Epithelial cell of prostate (primary cell): ENCODE measurements at regions not wholly inside any gene's neighbourhood (a gene's known extent, or its start where the extent isn't known, plus 50 kb on each side); places are given as distances from the start of the nearest gene placed in this dataset.
A peak's percentile ranks its signal among the peaks of the same experiment; 100 is the strongest.
"Not testable (repeated sequence)": the region's sequence is repeated elsewhere in the genome, so short reads cannot be mapped to it uniquely, and the experiment has no call there.

Source experiments
- DNase-seq: peaks from one replicate; pipeline ENCODE4 v3.0.0-alpha.2; 2011; ENCODE audit warnings: low read depth, low spot score
- H3K27ac ChIP-seq: fragments of 450-650 bp; 2 replicates; pipeline ENCODE4 v1.5.1; 2017; ENCODE audit warnings: mild to moderate bottlenecking

- H3K27ac ChIP-seq, result no peak overlapping the region
- DNase-seq, result no peak
Observed at GRCh38 chr11:37881741-37882140, 1283.7 kb upstream of the RAG2 start.

- no peak overlapping the region for H3K27ac ChIP-seq
- no peak for DNase-seq
Observed at GRCh38 chr11:37861671-37862070, 1263.6 kb upstream of the RAG2 start.

- DNase-seq, H3K27ac ChIP-seq: not testable (repeated sequence)
Observed at GRCh38 chr11:37858806-37859537, 1260.9 kb upstream of the RAG2 start.

- DNase-seq, result no peak
- no peak overlapping the region for H3K27ac ChIP-seq
Observed at GRCh38 chr11:37858398-37858797, 1260.4 kb upstream of the RAG2 start.

DNA sequence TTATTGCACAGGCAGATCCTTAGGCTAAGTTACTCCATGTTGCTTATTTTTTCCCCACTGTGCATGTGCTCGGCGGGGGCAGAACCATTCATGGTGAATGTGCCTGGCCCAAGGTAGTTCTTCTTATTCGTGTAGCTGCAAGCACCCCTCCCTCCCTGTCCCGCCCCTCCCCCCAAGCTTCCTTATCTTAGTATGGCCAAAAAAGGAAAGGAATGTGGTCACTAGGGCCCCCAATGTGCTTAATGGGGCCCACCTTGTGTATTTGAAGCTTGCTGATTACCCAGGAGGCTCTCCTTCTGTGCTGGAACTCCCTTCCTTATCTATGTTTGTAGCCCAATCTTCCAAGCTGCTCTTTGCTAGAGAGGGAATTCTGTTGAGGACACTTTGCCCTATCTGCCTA is 1259.7 kb upstream of the RAG2 start:
- no peak overlapping the region for H3K27ac ChIP-seq
- no peak for DNase-seq

- no peak for DNase-seq
- H3K27ac ChIP-seq, result no peak overlapping the region
Observed at GRCh38 chr11:37849706-37850105, 1251.7 kb upstream of the RAG2 start.

- DNase-seq, result no peak
- H3K27ac ChIP-seq, result no peak overlapping the region
Observed at GRCh38 chr11:37843603-37844002, 1245.6 kb upstream of the RAG2 start.

- DNase-seq, result no peak
- no peak overlapping the region for H3K27ac ChIP-seq
Observed at GRCh38 chr11:37841016-37841415, 1243.0 kb upstream of the RAG2 start.

- DNase-seq, H3K27ac ChIP-seq: not testable (repeated sequence)
Observed at GRCh38 chr11:37840345-37840744, 1242.3 kb upstream of the RAG2 start.

DNA sequence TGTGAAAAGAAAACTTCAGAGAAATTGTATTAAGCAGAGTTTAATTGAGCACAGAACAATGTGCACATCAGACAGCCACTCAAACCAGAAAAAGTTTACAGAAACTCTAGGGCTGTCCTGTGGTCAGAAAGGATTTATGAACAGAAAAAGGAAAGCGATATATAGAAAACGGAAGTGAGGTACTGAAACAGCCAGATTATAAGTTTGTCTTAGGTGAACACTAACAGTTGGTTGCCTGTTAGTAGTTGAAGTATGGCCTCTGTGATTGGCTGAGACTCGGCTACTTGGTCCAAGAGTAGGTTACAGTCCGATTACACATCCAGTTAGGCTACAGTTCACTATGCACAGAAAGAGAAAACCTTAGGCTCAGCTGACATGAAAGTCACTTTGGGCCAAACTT is 1232.5 kb upstream of the RAG2 start:
- no peak overlapping the region for H3K27ac ChIP-seq
- DNase-seq, result no peak

- DNase-seq, result no peak
- no peak overlapping the region for H3K27ac ChIP-seq
Observed at GRCh38 chr11:37817727-37818270, 1219.8 kb upstream of the RAG2 start.

GRCh38 chr11:37812281-37812880 is 1214.3 kb upstream of the RAG2 start:
- H3K27ac ChIP-seq, result no peak overlapping the region
- no peak for DNase-seq

DNA sequence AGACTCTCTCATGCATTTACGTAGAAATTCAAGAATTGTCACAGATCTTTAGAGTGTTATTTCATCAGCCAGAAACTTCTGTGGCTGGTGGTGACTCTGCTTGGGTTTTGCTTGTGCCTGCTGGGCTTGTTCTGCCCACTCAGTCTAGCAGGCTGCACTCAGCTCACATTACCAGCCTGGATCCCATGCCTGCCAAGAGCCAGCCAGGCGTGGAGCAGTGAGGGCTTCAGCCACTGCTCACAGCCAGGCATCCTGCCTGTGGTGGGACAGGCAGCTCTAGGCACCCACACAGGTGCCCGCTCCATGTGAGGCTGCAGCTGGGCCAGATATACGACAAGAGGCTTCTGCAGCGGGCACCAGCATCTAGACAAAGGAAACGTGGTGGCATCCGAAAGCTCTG is 1213.3 kb upstream of the RAG2 start:
- no peak overlapping the region for H3K27ac ChIP-seq
- no peak for DNase-seq

GRCh38 chr11:37804666-37805065 is 1206.6 kb upstream of the RAG2 start:
- no peak for DNase-seq
- no peak overlapping the region for H3K27ac ChIP-seq

DNA sequence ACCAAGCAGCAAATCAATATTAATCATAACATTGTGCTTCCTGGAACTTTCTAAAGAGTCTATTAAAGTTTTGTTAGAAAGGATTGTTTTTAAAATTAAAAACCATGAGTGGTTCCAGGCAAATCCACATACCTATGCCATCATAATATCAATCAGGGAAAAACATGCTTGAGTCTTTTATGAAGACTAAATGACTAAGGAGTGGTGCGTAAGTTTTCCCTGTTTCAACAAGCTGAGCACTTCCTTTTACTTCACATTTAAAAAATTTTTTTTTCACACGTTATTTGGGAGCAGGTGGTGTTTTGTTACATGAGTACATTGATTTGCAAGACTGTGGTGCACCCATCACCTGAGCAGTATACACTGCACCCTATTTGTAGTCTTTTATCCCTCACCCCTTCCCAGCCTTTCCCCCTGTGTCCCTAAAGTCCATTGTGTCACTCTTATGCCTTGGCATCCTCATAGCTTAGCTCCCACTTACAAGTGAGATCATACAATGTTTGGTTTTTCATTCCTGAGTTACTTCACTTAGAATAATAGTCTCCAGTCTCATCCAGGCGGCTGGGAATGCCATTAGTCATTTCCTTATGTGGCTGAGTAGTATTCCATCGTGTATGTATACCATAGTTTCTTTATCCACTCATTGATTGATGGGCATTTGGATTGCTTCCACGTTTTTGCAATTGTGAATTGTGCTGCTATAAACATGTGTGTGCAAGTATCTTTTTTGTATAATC is 1190.3 kb upstream of the RAG2 start:
- DNase-seq, result peak; percentile 43
- peak overlapping the region; percentile 85 for H3K27ac ChIP-seq

DNA sequence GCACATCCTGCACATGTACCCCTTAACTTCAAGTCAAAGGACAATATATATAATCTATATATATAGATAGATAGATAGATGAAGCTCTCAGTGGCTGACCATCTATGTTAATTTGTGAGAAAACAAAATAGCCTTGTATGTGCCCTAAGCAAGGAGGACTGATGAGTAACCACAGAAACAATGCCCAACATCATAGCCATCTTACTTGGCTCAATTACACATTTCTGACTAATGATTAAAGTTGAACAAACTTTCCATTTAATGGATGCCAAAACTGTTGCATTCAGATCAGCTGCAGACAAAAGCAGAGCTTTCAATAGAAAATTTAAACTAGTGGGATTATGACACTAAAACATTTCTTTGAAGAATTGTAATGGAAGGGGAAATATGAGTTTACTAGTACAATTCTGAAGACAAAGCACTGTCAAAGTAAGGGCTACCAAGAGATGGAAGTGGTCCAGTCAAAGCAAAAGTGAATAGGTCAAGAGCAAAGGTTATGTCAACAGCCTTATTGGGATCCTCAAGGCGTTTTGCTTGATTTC is 1188.2 kb upstream of the RAG2 start:
- no peak for DNase-seq
- peak overlapping the region; percentile 85 for H3K27ac ChIP-seq

- H3K27ac ChIP-seq, result no peak overlapping the region
- DNase-seq, result no peak
Observed at GRCh38 chr11:37774441-37774840, 1176.4 kb upstream of the RAG2 start.

- DNase-seq, result no peak
- no peak overlapping the region for H3K27ac ChIP-seq
Observed at GRCh38 chr11:37770145-37770544, 1172.1 kb upstream of the RAG2 start.

GRCh38 chr11:37762079-37762478 is 1164.0 kb upstream of the RAG2 start:
- H3K27ac ChIP-seq, result no peak overlapping the region
- no peak for DNase-seq

DNA sequence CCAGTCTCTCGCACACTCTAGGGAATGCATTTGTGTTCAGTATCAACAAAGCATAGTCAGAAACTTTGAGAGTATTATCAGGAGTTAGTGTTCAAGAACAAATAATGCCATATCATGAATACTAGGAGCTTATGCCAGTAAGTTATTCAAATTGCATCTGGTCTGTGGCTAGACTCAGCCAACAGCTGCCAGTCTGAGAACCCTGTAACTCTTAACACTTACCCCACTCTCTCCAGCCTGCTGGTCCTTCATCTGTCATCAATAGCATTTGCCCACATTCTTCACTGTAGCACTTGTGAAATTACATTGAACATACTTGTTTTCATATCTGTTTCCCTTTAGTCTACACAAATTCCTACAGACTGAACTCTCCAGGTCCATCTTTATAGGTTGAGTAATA is 1157.5 kb upstream of the RAG2 start:
- no peak overlapping the region for H3K27ac ChIP-seq
- no peak for DNase-seq

- DNase-seq, result no peak
- H3K27ac ChIP-seq, result no peak overlapping the region
Observed at GRCh38 chr11:37748641-37749040, 1150.6 kb upstream of the RAG2 start.
